Inferior parietal cortex (tissue), 1 donor: ENCODE measurements at regions not wholly inside any gene's neighbourhood (a gene's known extent, or its start where the extent isn't known, plus 50 kb on each side); places are given as distances from the start of the nearest gene placed in this dataset.
"Not testable (repeated sequence)": the region's sequence is repeated elsewhere in the genome, so short reads cannot be mapped to it uniquely, and the experiment has no call there.

Experiments
- DNase-seq: peaks from one replicate; pipeline ENCODE4 v3.0.0-alpha.2; 2016; ENCODE audit errors: extremely low spot score

- no peak for DNase-seq
Measured at GRCh38 chr2:184316921-184317320, 281.4 kb upstream of the ZNF804A start.

DNA sequence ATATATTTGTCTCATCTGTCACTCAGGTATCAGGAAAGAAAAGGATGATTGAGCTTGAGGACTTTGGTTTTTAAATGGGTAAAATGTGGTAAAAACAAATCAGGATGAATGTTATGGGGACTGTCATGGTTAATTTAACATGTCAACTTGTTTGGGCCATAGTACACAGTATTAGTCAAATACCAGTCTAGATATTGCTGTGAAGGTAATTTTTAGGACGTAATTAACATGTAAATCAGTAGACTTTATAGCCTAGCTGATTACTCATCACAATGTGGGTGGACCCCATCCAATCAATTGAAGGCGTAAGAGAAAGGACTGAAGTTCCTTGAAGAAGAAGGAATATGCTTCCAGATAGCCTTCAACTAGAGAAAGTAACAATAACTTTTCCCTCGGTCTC lies 275.7 kb upstream of the ZNF804A start:
- DNase-seq: no peak

DNA sequence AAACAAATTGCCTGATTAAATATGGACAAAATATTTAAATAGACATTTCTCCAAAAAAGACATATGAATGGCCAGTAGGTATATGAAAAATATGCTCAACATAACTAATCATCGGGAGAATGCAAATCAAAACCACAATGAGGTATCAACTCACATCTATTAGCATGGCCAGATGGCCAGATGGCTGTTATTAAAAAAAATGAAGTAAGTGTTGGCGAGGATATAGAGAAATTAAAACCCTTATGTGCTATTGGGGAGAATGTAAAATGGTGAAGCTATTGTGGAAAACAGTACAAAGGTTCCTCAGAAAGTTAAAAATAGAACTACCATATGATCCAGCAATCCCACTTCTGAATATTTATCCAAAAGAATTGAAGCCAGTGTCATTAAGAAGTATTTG lies 272.3 kb upstream of the ZNF804A start:
- DNase-seq: no peak

GRCh38 chr2:184327805-184328204 lies 270.5 kb upstream of the ZNF804A start:
- DNase-seq: not testable (repeated sequence)

- DNase-seq: not testable (repeated sequence)
Measured at GRCh38 chr2:184330561-184330960, 267.8 kb upstream of the ZNF804A start.

DNA sequence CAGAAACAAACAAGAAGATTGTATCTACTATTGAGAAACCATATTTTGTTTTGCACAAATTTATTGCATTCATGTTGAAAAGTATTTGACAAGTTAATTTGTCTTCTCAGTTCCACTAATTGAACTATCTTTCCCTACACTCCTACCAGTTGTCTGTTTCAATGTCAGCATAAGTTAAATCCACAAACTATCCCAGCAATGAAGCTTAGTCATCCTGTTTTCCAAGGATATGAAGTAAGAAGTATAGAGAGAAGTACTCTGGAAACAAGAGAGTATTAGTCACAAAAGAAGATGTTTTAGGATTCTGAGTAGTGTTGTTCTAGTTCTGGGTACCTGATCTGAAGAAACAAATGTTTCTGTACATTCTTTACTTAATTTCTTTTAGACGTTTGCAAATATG lies 261.6 kb upstream of the ZNF804A start:
- no peak for DNase-seq

DNA sequence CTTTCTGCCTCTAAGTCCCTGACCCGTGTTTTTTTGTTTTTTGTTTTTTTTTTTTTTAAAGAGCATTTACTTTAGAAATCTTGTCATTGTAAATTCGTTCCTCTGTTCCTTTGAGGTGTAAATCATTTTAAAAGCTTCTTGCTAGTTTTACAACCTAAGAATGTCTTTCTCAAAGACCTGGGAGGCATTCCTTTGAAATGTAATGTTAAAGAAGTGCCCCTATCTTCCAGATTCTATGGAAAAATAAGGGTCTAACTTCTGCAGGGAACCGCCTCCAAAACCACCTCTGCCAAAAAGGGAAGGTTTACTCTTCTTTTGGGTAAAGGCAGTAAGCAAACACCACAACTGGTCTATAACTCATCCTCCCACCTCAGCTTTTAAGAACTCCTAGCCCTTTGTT lies 259.6 kb upstream of the ZNF804A start:
- DNase-seq: no peak

- no peak for DNase-seq
Measured at GRCh38 chr2:184339966-184340365, 258.4 kb upstream of the ZNF804A start.

GRCh38 chr2:184346338-184346862 lies 251.9 kb upstream of the ZNF804A start:
- no peak for DNase-seq

GRCh38 chr2:184351126-184351525 lies 247.2 kb upstream of the ZNF804A start:
- no peak for DNase-seq

GRCh38 chr2:184357033-184357432 lies 241.3 kb upstream of the ZNF804A start:
- no peak for DNase-seq

GRCh38 chr2:184359379-184359778 lies 238.9 kb upstream of the ZNF804A start:
- no peak for DNase-seq

DNA sequence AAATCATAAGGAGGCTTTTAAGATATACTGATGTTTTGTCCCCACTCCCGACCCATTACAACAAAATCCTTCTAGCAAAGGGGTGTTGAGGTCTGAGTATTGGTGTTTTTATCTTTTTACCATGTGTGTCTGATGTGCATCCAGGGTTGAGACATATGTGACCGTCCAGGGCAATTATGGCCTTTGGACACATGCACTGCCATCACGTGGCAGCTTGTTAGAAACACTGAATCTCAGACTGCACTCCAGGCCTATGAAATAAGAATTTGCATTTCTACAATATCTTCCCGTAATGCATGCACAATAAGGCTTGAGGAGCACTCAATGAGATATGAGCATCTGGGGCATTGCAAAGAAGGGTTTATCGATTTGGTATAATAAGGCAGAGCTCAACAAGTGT lies 235.1 kb upstream of the ZNF804A start:
- no peak for DNase-seq

- no peak for DNase-seq
Measured at GRCh38 chr2:184367211-184367610, 231.1 kb upstream of the ZNF804A start.

GRCh38 chr2:184369307-184369706 lies 229.0 kb upstream of the ZNF804A start:
- no peak for DNase-seq

- no peak for DNase-seq
Measured at GRCh38 chr2:184370954-184371353, 227.4 kb upstream of the ZNF804A start.

DNA sequence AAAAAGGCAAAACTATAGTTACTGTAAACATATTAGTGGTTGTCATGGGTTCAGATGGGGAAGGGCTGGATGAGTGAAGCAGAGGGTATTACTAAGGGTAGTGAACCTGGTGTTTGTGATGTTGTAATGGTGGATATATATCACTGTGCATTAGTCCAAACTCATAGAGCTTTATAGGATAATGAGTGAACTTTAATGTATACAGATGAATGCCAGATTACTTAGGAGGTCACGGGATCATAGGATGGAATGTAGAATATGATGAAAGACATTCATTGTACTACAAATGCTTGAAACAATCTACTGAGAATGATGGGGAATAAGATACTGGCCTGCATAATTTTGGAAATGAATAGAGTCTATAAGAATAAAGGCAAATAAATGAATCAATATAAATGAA lies 226.7 kb upstream of the ZNF804A start:
- no peak for DNase-seq

DNA sequence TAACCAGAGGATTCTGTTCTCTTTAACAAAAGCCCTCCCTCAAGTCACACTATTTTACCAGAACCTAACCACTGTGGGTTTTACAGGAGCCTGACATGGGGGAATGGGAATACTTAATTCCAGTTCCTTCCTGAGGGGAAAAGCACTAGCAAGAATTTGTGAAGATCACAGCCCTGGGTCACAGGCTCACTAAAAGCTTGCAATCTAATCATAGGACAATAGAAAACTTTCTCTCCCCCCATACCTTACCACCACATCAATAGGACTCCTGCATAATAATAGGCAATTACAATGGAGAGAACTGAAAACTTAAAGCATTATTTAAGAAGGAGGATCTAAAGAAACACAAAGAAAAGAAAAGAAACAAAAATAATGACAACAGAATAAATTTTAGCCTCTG lies 225.8 kb upstream of the ZNF804A start:
- no peak for DNase-seq

DNA sequence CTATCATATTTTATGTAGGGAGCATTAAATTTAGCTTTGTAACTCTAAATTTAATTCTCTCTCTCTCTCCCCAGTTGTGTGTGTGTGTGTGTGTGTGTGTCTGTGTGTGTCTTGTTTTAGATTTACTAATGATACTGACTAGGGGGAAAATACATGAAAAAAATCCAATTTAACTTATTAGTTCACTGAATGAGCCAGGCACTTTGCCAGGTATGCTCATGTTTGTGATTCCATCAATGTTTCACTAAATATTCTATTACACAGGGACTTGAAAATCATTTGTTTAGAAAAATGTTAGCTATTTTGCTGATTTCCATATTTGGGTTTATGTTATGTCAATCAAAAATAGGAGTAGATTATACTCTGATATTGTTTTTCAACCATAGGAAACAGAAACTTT lies 203.7 kb upstream of the ZNF804A start:
- DNase-seq: no peak

DNA sequence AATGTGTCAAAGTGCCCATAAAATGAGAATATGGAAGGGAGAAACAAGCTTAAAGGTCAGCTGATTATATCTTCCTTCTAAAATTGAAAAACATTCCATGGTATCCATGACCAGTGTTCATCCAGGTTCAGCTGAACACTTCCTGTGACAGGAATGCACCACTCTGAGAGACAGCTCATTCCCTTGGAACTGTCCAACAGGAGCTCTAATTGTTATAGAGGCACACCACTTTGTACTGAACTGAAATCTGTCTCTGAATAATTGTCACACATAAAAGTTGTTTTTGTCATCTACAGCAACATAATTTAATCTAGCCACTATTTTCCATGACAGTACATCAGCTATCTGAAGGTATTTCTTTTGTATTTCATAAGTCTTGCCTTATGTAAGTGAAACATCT lies 195.9 kb upstream of the ZNF804A start:
- no peak for DNase-seq

- DNase-seq: not testable (repeated sequence)
Measured at GRCh38 chr2:184407041-184407630, 191.2 kb upstream of the ZNF804A start.

DNA sequence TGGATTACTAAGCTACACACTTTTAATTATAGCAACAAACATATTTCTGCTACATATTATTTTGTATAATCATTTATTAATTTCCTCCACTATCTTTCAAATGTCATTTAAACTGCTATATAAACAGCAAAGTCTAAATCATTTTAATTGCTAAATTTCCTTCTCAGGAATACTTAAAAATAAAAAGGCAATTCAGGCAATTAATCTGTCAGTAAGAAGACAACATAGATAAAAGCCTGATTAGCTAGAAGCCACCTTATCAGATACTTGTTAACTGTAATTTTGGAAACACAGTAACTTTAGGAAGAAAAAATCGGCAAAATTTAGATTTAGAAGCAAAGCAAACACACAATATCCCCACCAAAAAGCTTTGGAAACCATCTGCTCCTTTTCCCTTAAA lies 188.2 kb upstream of the ZNF804A start:
- DNase-seq: no peak

GRCh38 chr2:184413221-184413620 lies 185.1 kb upstream of the ZNF804A start:
- no peak for DNase-seq

DNA sequence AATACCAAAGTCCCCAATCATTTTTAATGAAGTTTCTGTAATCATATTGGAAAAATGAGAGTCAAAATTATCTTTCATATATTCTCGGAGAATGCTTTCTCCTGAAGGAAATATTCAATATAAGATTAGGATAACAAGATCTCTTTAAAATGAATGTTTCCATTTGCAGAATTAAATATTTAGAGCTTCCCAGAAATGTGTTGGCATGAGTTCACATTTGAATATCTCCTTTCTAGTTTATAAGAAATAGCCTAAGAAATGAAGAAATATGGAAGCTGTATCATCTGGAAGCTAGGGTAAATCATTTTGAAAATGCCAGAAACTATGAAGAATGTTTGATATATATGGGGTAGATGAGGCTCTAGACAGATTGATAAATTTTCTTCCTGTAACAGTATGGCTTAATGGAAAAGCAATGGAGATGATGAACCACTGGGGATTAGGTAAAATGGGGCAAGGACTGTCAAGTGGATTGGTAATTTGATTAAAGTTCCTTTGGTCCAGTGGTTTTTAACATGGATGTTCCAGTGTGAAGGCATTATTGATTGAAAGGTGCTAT lies 184.6 kb upstream of the ZNF804A start:
- no peak for DNase-seq
